ENCODE measurements at regions not wholly inside any gene's neighbourhood (a gene's known extent, or its start where the extent isn't known, plus 50 kb on each side); places are given as distances from the start of the nearest gene placed in this dataset.
"Not testable (repeated sequence)": the region's sequence is repeated elsewhere in the genome, so short reads cannot be mapped to it uniquely, and the experiment has no call there.

- no peak for DNase-seq
Observed at GRCh38 chr18:2199060-2199459, 372.2 kb downstream of the METTL4 start.

- no peak for DNase-seq
Observed at GRCh38 chr18:2201036-2201600, 370.2 kb downstream of the METTL4 start.

GRCh38 chr18:2204736-2205135 is 366.6 kb downstream of the METTL4 start:
- DNase-seq, result no peak

DNA sequence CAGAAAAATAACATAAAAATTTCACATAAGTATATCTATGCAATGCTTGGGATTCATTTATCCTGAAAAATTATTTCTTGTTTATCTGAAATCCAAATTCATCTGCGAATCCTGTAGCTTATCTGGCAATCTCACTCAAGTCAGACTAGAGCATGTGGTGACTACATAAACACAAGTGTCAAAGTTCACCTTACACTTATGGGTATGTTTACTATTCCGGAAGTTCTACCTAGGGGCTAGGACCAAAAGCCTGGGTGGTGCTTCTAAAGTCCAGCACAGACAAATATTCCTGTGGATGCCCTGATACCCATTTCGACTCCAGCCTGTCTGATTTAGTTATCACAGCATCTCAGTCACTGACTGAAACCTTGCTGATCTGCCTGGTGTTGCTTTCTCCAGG is 364.0 kb downstream of the METTL4 start:
- no peak for DNase-seq

- DNase-seq, result no peak
Observed at GRCh38 chr18:2212598-2213205, 358.6 kb downstream of the METTL4 start.

DNA sequence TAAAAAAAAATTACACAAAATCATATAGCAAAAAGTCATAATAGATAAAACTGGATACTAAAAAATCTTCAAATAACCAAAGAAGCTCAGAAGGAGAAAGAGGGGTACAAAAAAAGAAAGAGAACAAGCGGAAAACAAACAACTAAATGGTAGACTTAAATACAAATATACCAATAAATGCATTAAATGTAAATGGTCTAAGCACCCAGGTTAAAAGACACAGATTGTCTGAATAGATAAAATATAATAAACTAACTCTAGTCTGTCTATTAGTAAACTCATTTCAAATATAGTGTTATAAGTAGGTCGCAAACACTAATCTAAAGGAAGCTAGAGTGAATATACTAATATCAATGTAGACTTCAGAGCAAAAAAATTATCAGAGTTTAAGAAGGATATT is 357.4 kb downstream of the METTL4 start:
- DNase-seq, result no peak

- DNase-seq, result no peak
Observed at GRCh38 chr18:2217356-2217755, 353.9 kb downstream of the METTL4 start.

DNA sequence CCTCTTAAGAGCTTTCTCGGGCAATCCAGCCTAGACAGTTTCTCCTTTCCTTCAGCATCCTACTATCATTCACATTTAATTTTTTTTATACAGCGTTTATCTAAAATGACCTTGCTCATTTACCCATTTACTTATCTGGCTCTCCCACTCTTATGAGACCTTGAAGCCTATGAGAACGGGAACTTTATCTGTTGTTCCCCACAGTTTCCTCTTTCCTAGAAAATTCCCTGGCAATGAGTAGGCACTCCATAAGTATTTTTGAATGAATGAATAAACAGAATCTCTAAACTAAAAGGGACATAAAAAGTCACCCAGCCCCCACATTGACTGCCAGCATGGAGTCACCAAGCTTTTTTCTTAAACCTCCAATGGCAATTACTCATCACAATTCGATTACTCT is 353.2 kb downstream of the METTL4 start:
- no peak for DNase-seq

DNA sequence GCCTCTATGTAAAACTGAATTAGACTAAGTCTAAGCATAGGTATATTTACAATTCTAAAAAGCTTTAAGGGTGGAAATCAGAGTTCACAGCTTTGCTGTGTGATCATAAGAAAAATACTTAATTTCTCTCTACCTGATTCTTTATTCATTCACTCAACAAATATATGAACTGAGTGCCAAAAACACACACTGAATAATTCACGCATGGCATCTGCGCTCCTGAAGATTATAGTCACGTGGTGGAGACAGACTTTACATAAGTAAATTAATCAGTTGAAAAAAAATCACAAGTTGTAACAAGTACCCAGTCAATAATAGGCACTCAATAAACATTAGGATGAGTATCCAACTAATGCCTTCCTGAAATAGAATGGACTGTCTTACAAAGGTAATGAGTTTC is 351.6 kb downstream of the METTL4 start:
- no peak for DNase-seq

GRCh38 chr18:2222270-2223185 is 348.8 kb downstream of the METTL4 start:
- no peak for DNase-seq

DNA sequence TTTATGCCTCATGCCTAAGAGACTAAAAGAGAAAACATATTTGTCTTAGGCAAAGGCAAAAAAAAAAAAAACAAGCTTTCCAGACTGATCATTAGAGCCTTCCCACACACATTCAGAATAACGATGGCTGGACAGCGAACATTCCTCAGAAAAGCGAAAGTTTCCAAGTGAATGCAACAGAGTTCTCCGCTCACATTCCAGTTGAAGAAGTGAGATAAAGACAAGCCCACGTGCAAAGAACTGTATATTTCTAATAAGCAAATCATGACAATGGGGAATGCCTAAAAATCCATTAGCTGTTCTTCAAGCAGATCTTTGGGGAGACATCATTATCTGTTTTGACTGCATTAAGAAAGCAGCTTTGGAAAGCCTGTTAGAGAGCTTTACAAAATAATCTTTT is 347.9 kb downstream of the METTL4 start:
- DNase-seq, result no peak

GRCh38 chr18:2223849-2224248 is 347.5 kb downstream of the METTL4 start:
- DNase-seq, result no peak

DNA sequence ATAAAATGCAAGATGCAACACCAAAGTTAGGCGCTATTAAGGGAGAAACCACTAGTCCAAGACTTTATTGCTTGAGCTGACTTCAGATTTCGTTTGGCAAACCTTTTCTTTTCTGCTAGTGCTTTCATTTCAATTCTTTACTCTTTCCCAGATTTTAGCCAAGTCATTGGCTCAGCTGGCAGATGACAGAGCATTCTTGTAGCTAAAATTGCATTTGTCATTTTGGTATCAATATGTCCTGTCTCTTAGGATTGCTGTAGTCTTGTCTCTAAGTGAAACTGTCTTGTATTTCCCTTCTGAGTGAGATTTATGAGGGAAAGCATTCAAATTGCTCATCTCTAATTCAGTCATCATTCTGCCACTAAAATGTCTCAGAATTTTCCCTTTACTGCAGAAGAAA is 335.1 kb downstream of the METTL4 start:
- no peak for DNase-seq

DNA sequence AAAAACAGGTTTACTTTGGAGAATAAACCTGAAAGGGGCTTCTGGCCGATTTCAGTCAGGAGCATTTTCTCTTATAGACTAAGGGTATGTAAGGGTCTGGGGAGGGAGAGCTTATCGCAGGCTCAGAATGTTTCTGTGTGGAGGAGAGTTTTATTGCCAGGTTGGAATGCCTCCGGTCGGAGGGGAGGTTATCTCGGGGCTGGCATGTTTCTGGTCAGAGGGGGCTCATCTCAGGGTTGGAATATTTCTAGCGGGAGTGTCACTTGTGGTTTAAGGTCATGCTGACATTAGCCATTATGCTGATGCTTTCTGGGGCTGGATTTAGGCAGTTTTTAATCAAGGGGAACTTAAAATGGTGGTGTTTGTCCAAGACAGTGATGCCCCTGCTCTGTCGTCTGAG is 333.6 kb downstream of the METTL4 start:
- DNase-seq, result no peak

DNA sequence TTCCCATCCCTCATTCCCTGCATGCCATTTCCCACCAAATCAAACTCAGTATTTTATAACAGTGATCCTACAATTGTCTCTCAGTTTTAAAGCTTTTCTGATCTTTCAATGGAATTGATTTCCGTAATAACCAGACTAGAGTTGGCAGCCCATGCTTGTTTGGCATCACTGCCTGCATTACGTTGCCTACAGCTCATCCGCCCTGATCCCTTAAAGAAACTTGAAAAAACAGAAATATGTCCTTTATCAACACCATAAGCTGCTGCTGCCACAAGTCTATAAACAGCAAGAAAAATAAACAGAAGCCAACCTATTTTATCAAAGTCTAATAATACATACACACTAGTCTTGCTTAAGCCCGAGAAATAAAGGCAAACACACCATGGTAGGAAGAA is 331.0 kb downstream of the METTL4 start:
- DNase-seq, result no peak

DNA sequence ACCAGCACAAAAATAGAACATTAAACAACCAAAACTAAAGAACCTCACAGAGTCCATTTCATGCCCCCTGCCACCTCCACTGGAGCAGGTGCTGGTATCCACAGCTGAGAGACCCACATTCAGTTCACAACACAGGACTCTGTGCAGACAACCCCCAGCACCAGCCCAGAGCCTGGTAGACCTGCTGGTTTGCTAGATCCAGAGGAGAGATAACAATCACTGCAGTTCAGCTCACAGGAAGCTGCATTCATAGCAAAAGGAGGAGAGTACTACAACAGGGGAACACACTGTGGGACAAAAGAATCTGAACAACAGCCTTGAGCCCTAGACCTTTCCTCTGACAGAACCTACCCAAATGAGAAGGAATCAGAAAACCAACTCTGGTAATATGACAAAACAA is 326.7 kb downstream of the METTL4 start:
- DNase-seq, result no peak

DNA sequence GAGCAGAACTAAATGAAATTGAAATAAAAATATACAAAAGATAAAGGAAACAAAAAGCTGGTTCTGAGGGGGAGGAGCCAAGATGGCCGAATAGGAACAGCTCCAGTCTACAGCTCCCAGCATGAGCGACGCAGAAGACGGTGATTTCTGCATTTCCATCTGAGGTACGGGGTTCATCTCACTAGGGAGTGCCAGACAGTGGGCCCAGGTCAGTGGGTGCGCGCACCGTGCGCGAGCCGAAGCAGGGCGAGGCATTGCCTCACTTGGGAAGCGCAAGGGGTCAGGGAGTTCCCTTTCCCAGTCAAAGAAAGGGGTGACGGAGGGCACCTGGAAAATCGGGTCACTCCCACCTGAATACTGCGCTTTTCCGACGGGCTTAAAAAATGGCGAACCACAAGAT is 324.2 kb downstream of the METTL4 start:
- DNase-seq, result not testable (repeated sequence)

GRCh38 chr18:2254977-2255376 is 316.3 kb downstream of the METTL4 start:
- no peak for DNase-seq

GRCh38 chr18:2256577-2256976 is 314.7 kb downstream of the METTL4 start:
- no peak for DNase-seq

DNA sequence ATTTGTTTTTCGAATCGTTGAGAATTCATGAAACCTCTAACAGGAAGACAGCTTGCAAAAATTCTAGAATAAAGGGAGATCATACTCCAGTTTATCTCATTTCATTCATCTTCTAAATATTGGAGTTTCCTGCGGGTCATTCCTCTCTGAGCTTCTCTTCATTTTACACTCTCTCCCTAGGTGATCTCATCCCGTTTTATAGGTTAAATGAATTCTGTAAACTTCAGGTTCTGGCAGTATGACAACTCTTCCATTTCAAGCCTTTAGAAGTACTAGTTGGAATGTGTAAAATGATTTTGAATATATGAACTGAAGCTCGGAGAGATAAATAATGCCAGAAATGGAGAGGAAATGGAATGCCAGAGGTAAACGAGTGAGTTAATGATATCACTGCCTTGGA is 312.4 kb downstream of the METTL4 start:
- no peak for DNase-seq

DNA sequence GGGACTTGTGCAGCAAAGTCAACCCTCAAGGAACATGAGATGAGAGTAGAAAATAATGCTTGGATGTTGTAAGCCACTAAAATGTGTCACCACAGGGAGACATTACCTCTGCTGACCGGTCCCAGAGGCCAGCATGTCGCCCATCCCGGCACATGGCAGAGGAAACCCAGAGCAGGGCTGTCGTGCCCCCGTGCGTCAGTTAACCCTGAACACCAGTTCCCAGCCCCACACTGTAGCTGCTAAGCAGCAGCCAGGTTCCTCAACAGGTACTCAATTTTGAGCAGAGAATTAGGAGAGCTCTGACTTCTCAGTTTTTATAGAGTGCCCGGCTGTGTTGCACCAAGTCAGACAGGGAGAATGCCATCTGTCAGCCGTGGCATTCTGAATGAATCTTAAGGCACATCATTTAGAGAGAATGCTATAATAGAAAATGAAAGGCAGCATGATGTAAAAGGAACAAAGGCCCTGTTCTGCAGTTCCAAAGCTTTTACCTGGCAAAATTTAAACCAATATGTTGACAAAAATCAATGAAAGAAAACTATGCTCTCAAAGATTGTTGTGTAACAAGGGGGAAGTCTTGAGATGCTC is 307.9 kb downstream of the METTL4 start:
- no peak for DNase-seq

DNA sequence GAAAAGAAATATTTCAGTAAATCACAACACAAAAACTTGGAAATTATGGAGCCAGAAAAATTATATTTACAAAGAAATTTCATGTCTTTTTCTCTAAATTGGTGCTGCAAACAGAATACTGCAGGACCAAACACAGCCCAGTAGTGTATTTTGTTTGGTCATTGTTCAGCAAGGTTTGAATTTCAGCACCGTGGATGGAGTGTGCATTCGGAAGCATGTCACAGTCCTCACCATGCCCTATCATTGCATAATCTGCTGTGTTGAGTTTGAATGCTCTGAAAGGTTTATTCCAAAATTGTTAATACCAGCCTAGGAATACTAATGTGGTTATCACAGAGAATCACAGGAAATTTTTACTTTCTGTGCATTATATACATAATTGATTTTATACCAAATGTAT is 296.7 kb downstream of the METTL4 start:
- no peak for DNase-seq

DNA sequence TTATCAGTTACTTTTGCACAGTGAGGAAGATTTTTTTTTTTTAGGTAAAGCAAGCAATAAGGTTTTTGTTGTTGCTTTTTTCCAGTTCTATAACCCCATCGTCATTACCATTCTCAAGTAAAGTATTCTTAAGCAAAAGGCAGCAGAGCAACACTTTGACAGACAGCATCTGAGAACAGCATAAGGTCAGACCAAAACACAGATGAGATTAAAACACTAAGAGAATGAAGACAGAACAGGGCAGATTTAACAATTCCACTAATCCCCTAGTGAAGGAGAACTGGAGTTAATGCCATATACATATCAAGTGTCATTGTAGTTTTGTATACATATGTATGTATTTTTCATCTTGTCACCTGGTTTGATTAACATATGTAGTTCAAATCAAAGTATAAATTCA is 290.2 kb downstream of the METTL4 start:
- DNase-seq, result no peak
